Mononuclear cell (primary cell): ENCODE measurements at regions not wholly inside any gene's neighbourhood (a gene's known extent, or its start where the extent isn't known, plus 50 kb on each side); places are given as distances from the start of the nearest gene placed in this dataset.

Experiments
- H3K27me3 ChIP-seq: 2 replicates; pipeline ENCODE4 v1.6.0; 2011; ENCODE audit warnings: low read length, control low read depth; ENCODE audit not compliant: insufficient read depth
- H3K4me1 ChIP-seq: 2 replicates; pipeline ENCODE4 v1.5.1; 2011; ENCODE audit warnings: mild to moderate bottlenecking, low read length, control low read depth; ENCODE audit not compliant: insufficient read depth
- H3K4me3 ChIP-seq: 2 replicates; pipeline ENCODE4 v1.5.1; 2011; ENCODE audit warnings: mild to moderate bottlenecking, low read length, moderate library complexity
- H3K9me3 ChIP-seq: 2 replicates; pipeline ENCODE4 v1.5.1; 2011; ENCODE audit warnings: low read depth, mild to moderate bottlenecking, control low read depth, low read length

DNA sequence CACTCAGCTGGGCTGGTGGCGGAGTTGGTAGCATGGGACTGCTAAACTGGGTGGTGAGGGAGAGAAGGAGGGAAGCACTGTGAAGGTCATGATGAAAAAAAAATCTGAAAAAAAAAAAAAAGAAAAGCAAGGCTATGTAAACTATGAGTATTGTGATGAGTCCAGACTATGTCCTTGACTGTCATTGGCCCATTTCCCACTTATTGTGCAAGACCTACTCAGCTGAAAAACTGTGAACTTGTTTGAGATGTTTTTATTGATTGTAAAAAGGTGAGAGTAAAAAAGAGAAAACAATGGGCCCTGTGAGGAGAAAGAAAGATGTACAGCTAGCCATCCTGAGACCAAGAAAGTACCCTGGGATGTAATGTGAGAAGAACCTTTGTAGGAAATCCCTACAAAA, 798.4 kb upstream of the TENM4 start:
- peaks cover 2% of the 10 kb centered on the region for H3K9me3 ChIP-seq
- H3K27me3 ChIP-seq: no peaks in the 10 kb centered on the region
- no peak overlapping the region for H3K4me3 ChIP-seq
- H3K4me1 ChIP-seq: no peaks in the 10 kb centered on the region

GRCh38 chr11:80227915-80228314, 787.1 kb upstream of the TENM4 start:
- Histone ChIP-seq H3K27me3 (no peaks in the 10 kb centered on the region), H3K4me3 (no peak overlapping the region)

DNA sequence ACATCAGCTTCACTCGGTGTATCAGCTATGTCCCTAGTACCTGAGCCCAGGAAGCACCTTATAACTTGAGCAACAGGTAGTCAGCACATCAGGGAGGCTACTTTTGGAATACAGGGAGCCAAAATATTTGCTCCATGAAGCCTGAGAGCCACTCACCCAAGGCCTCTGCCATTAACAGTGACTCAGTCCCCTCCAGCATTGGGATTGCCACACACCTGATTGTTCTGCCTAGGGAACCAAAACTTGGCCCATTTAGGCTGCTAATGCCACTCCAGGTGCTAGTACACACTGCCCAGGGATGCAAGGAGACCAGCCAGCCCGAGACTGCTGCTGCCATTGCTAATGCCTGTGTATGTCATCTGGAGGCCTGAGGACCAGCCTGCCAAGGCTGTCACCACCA, 773.6 kb upstream of the TENM4 start:
- Histone ChIP-seq H3K4me3 (no peak overlapping the region), H3K27me3 (no peaks in the 10 kb centered on the region), H3K4me1 (no peaks in the 10 kb centered on the region), H3K9me3 (peaks cover 5% of the 10 kb centered on the region)

More at GRCh38 chr11:80227915-80228314, 787.1 kb upstream of the TENM4 start:
- H3K9me3 ChIP-seq: peaks cover 31% of the 10 kb centered on the region
- H3K4me1 ChIP-seq: no peaks in the 10 kb centered on the region

DNA sequence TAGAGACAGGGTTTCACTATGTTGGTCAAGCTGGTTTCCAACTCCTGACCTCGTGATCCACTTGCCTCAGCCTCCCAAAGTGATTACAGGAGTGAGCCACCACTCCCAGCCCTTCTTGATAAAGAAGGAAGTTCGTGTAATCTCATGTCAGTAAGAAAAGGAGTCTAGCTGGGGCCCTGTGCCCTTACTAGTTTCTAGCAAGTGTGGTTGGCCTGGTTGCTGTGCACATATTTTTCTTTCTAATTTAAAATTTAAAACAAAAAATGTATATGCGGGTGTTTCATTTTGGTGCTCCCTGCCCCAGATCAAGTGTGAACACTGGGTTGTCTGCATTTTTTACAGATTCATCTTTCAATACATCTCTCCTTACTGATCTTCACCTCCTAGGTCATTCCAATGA, 770.8 kb upstream of the TENM4 start:
- no peaks in the 10 kb centered on the region for H3K4me1 ChIP-seq
- H3K27me3 ChIP-seq: no peaks in the 10 kb centered on the region
- peaks cover 3% of the 10 kb centered on the region for H3K9me3 ChIP-seq
- H3K4me3 ChIP-seq: no peak overlapping the region

DNA sequence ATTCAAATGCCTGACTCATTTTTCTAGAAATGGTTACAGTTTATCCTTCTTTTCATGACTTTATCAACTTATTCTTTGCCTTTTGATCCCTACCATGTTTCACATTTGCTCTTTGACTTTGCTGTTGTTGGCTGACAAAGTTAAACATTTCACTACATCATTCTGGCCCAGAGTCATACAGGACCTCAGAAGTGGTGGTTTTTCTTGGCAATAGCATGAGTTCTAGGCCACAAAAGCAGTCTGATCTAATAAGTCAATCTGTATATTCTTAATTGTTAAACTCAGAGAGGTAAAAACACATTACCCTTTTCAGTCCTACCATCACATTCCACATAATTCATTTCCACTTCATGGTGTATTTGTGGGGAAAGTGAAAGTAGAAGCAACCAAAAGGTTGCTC, 763.2 kb upstream of the TENM4 start:
- Histone ChIP-seq H3K9me3 (no peaks in the 10 kb centered on the region), H3K27me3 (no peaks in the 10 kb centered on the region), H3K4me1 (no peaks in the 10 kb centered on the region), H3K4me3 (no peak overlapping the region)

DNA sequence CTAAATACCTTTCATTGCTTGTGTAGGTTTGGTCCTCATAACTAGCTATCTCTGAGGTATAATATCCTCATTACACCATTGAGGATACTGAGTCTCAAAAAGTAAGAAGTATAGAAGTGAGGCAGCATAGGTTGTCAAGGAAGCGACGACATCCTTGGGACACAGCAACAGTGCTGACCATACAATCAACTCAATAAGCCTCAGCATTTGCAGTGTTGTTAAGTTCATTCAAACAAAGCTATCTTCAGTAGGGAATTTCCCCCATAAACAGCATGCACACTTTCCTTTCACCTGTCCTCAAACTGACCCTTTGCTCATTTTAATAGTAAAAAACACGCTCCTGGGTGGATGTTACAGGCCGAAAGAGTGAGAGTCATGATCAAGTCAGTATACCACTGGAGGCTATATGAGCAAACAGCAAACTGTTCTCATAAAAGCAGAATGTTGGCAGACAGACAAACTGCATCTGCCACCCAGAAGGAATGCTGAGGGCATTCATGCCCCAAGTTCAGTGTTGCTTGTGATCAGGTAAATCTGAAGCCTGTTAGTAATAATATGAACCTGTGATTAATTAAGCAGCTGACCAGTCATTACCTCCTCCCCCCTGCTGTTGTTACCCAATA, 756.2 kb upstream of the TENM4 start:
- Histone ChIP-seq H3K9me3 (no peaks in the 10 kb centered on the region), H3K27me3 (no peaks in the 10 kb centered on the region), H3K4me3 (no peak overlapping the region), H3K4me1 (no peaks in the 10 kb centered on the region)

DNA sequence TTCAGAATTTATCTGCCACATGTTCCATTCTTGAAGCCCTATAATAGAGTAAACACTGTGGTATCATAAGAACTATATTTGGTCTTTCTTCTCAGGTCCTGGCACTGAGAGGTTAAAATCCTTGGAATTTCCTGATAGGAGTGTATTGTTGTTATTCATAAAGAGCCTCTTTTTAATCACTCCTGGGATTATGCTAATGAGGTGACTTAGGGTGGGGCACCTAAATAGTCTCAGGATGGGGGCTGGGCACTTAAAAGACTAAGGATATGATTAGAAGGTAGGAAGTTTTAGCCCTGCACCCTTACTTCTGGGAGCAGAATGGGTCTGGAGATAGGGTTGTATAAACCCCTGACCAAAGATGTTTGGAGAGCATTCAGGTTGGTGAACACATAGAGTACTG, 755.2 kb upstream of the TENM4 start:
- no peaks in the 10 kb centered on the region for H3K9me3 ChIP-seq
- no peaks in the 10 kb centered on the region for H3K4me1 ChIP-seq
- H3K27me3 ChIP-seq: no peaks in the 10 kb centered on the region
- H3K4me3 ChIP-seq: no peak overlapping the region

- Histone ChIP-seq H3K4me3 (no peak overlapping the region), H3K27me3 (no peaks in the 10 kb centered on the region), H3K9me3 (no peaks in the 10 kb centered on the region), H3K4me1 (no peaks in the 10 kb centered on the region)
Measured at GRCh38 chr11:80194625-80195024, 753.8 kb upstream of the TENM4 start.

GRCh38 chr11:80194016-80194415, 753.2 kb upstream of the TENM4 start:
- Histone ChIP-seq H3K4me3 (no peak overlapping the region), H3K4me1 (no peaks in the 10 kb centered on the region), H3K27me3 (no peaks in the 10 kb centered on the region), H3K9me3 (no peaks in the 10 kb centered on the region)

GRCh38 chr11:80188076-80188627, 747.3 kb upstream of the TENM4 start:
- Histone ChIP-seq H3K4me3 (no peak overlapping the region), H3K27me3 (no peaks in the 10 kb centered on the region), H3K9me3 (no peaks in the 10 kb centered on the region), H3K4me1 (no peaks in the 10 kb centered on the region)

DNA sequence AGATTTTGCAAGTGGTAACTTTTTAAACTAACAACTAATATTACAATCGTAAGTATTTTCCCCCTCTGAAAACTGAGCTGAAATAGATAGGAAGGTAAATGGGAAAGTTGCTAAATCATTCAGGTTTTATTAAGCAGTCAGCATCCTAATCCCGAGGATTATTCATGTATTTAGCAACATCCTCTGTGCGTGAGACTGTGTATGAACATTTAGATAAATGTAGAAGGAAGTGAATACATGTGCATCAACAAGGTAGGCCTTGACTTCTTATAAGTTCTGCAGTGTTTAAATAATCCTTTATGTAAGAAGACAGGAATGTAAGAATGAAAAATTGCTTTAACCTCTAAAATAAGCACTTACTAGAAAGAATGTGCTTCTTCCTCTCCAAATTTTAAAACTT, 745.9 kb upstream of the TENM4 start:
- Histone ChIP-seq H3K9me3 (no peaks in the 10 kb centered on the region), H3K4me1 (no peaks in the 10 kb centered on the region), H3K27me3 (no peaks in the 10 kb centered on the region), H3K4me3 (no peak overlapping the region)

GRCh38 chr11:80182901-80183300, 742.1 kb upstream of the TENM4 start:
- Histone ChIP-seq H3K9me3 (no peaks in the 10 kb centered on the region), H3K27me3 (no peaks in the 10 kb centered on the region), H3K4me1 (no peaks in the 10 kb centered on the region), H3K4me3 (no peak overlapping the region)

GRCh38 chr11:80173371-80174136, 732.7 kb upstream of the TENM4 start:
- H3K9me3 ChIP-seq: no peaks in the 10 kb centered on the region
- peaks cover 2% of the 10 kb centered on the region for H3K4me1 ChIP-seq
- no peak overlapping the region for H3K4me3 ChIP-seq
- no peaks in the 10 kb centered on the region for H3K27me3 ChIP-seq

GRCh38 chr11:80168796-80169195, 728.0 kb upstream of the TENM4 start:
- H3K27me3 ChIP-seq: no peaks in the 10 kb centered on the region
- peaks cover 6% of the 10 kb centered on the region for H3K4me1 ChIP-seq

GRCh38 chr11:80167766-80168165, 726.9 kb upstream of the TENM4 start:
- H3K27me3 ChIP-seq: no peaks in the 10 kb centered on the region
- peaks cover 6% of the 10 kb centered on the region for H3K4me1 ChIP-seq
- no peaks in the 10 kb centered on the region for H3K9me3 ChIP-seq

More at GRCh38 chr11:80168796-80169195, 728.0 kb upstream of the TENM4 start:
- H3K4me3 ChIP-seq: no peak overlapping the region
- H3K9me3 ChIP-seq: no peaks in the 10 kb centered on the region

DNA sequence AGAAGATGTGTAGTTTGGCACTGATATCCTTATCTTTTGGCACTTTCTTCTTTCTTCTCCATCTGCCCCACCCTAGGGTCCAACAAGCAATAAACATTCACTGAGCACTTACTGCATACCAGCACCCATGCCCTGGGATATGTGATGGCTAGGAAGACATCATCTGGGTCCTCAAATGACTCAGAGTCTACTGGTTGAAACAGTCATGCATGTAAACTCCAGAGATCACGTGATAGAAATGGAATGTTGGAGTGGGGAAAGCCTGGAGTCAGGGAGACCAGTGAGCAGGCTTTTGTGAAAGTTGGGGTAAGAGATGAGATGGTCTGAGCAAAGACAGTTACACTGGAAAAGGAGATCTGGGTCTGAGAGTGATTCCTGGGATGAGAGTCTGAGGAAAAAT, 724.9 kb upstream of the TENM4 start:
- Histone ChIP-seq H3K27me3 (no peaks in the 10 kb centered on the region), H3K4me3 (no peak overlapping the region), H3K4me1 (peaks cover 6% of the 10 kb centered on the region), H3K9me3 (no peaks in the 10 kb centered on the region)

More at GRCh38 chr11:80167766-80168165, 726.9 kb upstream of the TENM4 start:
- no peak overlapping the region for H3K4me3 ChIP-seq
